CD4-positive, alpha-beta T cell treated with Interferon alpha-2 for 1 hour (primary cell): ENCODE measurements at regions not wholly inside any gene's neighbourhood (a gene's known extent, or its start where the extent isn't known, plus 50 kb on each side); places are given as distances from the start of the nearest gene placed in this dataset.

ENCODE experiments used
- DNase-seq, 2 donors: peaks; one replicate each; pipeline ENCODE4 v3.0.0-alpha.2; 2020 to 2022

DNA sequence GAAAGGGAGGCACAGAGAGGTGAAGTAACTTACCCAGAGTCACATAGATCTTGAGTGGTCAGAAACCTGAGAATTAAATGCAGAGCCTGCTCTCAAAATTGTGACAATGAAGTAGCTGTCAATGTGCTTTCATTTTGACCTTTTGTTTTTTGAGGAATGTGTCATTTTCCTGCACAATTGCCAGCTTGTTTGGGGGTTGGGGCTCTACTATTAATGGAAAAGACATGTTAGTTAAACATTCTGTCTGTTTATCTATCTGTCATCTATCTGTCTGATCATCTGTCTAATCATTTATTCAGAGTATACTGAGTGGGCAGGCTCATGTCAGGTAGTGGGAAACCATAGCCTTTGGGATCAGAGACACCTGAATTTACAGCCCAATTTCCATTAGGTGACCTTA is 428.4 kb downstream of the TSN start:
- no peak for DNase-seq

- DNase-seq, result no peak
These were observed 431.3 kb downstream of the TSN start for GRCh38 chr2:122186761-122187222.

- no peak for DNase-seq
These were observed 435.9 kb downstream of the TSN start for GRCh38 chr2:122191331-122191730.

GRCh38 chr2:122193622-122194021 is 438.2 kb downstream of the TSN start:
- no peak for DNase-seq

DNA sequence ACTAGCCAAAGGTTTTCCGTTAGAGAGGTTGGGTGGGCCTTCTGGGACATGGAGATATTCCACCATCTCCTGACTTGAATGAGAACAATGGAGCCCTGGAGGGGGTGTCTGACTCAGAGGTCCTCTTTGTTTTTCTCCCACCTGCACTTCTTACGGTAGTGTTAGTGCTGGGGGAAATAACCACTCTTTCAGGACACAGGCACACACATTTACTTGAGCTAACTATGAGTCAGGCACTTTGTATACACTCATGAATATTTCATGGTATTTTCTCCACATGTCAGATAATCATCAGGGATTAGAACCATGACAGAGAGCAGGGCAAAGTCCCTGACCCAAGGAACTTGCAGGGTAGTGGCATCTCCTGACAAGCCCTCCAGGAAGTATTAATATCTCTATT is 439.1 kb downstream of the TSN start:
- DNase-seq, result no peak

- no peak for DNase-seq
These were observed 448.1 kb downstream of the TSN start for GRCh38 chr2:122203523-122203922.

- no peak for DNase-seq
These were observed 450.2 kb downstream of the TSN start for GRCh38 chr2:122205641-122206040.

DNA sequence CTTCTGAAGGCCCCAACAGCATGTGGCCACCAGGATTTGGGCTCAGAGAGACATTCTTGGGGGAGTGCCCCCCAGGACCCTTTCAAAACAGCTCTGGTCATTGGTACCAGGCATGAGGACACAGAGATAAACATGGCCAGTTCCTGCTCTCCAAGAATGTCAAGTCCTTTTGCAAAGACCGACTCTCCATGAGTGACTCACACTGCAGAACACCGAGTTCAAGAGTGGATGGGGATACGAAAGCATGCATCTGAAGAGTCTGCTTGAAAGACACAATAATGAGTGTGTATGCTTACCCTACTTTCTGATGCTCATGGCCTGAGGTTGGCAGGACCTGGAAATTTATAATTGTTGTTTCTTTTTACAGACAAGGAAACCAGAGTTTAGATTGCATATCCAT is 450.6 kb downstream of the TSN start:
- no peak for DNase-seq

DNA sequence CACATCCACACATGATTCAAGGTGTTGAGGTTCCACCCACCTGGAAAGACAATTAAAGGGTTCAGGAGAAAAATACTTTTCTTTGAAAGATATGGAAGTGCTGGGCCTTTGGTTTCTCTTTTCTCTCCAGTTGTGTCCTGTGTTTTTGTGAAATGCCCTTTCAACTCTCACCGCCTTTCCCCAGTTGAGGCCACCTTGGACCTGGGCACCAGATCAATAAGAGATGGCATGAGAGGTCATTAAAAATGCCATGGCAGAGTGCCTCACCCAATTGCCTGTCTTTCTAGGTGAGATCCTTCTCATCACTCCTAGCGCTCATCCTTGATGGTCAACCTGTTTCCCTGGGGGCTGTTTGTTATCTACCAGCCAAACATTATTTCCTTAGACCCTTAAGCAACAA is 453.9 kb downstream of the TSN start:
- no peak for DNase-seq

GRCh38 chr2:122210065-122210464 is 454.6 kb downstream of the TSN start:
- DNase-seq, result no peak

- DNase-seq, result no peak
These were observed 455.7 kb downstream of the TSN start for GRCh38 chr2:122210898-122211856.

DNA sequence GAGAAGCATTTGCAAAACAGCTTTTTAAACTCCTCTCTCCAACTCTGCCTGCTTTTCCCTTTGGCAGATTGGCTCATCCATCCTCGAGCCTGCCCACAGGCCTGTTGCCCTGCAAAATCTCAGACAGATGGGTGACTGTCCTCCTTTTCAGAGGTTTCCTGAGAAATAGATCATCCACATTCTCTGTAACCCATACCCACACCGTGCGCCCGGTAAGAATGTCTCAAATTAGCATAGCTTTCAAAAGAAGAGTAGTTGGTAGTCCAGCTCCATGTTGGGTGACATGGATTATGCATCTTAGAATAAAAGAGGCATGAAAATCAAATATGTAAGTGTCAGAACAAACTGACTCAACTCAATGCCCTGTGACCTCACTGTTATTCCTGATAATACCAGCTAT is 457.9 kb downstream of the TSN start:
- DNase-seq, result no peak

DNA sequence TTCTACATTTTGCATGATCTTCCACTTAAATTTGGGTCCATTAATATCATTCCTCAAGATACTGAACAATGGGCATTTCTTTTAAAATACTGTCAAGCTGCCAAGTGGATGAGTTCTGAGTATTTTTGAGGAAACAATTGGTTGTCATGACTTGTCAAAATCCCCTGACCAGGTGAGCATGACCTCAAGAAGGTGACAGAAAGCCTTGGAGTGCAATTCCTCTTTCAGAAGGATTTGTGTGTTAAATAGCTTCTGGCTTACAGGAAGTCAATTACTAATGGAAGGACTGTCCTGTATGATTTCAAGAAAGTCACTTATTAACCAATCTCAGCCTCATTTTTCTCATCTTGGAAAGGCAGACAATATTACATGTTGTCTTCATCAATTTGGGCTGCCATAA is 460.6 kb downstream of the TSN start:
- DNase-seq, result no peak

GRCh38 chr2:122216901-122217300 is 461.4 kb downstream of the TSN start:
- DNase-seq, result no peak

DNA sequence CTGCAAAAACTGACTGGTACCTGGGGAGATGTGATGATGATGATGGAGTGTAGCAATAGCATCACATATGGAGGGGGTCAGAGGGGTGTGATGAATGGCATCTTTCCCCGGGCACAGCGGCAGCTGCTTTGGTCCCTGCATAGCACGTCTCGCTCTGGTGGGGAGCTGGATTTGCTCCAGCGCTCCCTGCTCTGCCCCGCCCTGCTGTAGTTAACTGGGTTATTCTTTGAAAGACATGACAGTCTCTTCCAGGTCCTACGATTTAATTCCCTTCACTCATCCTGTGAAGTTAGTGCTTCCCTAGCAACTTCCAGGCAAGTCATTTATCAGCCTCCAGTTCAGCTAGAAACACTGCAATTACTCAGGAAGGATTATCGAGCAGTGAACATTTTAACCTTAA is 463.1 kb downstream of the TSN start:
- no peak for DNase-seq

- DNase-seq, result no peak
These were observed 464.1 kb downstream of the TSN start for GRCh38 chr2:122219504-122219903.

- DNase-seq, result no peak
These were observed 466.2 kb downstream of the TSN start for GRCh38 chr2:122221665-122222064.

DNA sequence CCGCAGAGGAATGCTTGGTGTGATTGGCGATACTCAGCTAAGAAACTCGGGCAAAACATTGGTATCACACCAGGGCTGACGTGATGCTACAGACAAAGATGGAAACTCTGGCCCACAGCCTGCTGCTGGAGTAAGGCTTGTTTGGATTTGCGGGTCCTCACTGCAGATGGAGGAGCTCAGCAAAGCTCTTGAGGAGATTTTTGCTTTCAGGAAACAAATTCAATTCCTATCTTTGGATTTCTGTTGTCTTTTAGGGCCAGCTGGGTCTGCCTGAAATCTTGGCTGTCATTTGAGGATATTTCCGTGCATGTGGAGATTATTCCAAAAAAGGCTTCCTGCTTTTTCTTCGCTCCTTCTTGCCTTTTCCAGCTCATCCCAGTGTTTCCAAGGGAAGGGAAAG is 475.8 kb downstream of the TSN start:
- DNase-seq, result no peak

- no peak for DNase-seq
These were observed 477.9 kb downstream of the TSN start for GRCh38 chr2:122233372-122233771.

DNA sequence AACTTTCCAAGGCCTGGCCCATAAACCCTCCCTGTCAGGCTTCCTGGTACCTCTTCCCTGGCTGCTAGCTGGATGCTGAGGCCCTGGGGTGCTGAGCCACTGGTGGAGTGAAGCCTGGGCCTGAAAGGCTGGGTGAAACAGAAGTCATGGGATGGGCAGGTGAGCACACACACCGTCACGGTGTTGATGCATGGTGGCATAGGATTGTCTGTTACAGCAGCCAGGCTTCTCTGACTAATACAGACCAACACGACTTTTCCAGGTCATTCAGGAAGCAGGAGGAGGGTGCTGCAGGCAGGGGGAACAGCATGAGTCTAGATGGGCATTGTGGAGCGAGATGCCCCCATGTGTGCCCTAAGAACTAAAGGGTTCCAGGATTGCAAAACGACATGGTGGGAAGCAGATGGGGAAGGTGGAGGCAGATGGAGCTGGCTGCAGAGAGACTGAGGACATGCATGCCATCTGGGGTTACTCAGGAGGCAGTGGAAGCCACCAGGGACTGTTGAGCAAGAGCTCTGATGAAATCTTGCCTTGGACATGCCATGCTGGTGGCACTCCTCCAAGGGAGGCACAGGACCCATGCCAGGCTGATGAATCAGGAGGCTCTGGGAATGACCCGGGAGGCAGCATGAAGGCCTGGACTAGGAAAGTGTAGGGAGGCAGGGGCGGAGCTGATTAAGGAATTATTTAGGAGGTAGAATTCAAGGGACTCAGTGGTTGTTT is 480.9 kb downstream of the TSN start:
- no peak for DNase-seq

DNA sequence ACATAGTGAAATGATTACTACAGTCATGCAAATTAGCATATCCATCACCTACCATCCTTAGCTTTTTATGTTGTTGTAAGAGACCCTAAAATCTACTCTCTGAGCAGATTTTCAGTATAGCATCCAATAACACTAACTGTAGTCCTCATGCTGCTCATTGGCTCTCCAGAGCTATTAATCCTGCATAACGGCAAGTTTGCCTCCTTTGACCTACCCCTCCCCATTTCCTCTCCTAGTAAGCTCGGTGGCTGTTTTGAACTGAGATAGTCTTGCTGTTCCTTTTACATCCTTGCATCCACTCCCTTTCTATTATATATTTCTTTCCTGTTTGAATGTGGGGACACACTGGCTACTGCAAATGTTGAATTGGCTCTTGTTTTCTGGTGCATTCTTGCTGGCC is 481.5 kb downstream of the TSN start:
- no peak for DNase-seq

- DNase-seq, result no peak
These were observed 482.0 kb downstream of the TSN start for GRCh38 chr2:122237450-122237849.

GRCh38 chr2:122238006-122238559 is 482.6 kb downstream of the TSN start:
- no peak for DNase-seq

GRCh38 chr2:122239440-122239839 is 484.0 kb downstream of the TSN start:
- no peak for DNase-seq
